DND-41 (cell line): ENCODE measurements at regions not wholly inside any gene's neighbourhood (a gene's known extent, or its start where the extent isn't known, plus 50 kb on each side); places are given as distances from the start of the nearest gene placed in this dataset.

Source experiments
- EZH2 ChIP-seq: IDR thresholded peaks from 3 replicates; pipeline ENCODE4 v1.6.1; 2012; ENCODE audit warnings: borderline replicate concordance, low read depth, mild to moderate bottlenecking, moderate library complexity, low read length, inconsistent platforms; ENCODE audit not compliant: severe bottlenecking
- TF ChIP-seq, protein P1 (sequence below): IDR thresholded peaks from 2 replicates; pipeline ENCODE4 v1.5.1; 2012; ENCODE audit warnings: borderline replicate concordance, low read length, moderate library complexity, mild to moderate bottlenecking; ENCODE audit not compliant: poor library complexity, severe bottlenecking; ENCODE audit errors: extremely low read depth

DNA sequence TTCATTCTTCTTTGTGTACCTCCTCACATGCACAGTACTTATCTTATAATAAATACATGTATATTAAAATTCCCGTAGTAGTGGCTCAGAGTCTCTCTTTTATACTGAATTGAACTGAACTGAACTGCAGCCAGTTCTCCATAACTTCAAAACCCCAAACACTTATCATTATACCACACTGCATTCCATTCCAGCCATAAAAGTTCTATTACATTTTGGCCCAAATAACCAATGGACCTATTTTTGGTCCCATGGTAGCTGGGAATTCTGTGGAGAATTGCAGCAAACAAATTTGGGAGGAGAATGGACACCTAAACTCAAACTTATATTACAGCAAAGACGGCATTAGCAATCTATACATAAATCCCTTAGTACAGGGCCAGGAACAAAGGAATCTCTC, 86.6 kb upstream of the C1orf87 start:
- TF ChIP-seq, protein P1, sequence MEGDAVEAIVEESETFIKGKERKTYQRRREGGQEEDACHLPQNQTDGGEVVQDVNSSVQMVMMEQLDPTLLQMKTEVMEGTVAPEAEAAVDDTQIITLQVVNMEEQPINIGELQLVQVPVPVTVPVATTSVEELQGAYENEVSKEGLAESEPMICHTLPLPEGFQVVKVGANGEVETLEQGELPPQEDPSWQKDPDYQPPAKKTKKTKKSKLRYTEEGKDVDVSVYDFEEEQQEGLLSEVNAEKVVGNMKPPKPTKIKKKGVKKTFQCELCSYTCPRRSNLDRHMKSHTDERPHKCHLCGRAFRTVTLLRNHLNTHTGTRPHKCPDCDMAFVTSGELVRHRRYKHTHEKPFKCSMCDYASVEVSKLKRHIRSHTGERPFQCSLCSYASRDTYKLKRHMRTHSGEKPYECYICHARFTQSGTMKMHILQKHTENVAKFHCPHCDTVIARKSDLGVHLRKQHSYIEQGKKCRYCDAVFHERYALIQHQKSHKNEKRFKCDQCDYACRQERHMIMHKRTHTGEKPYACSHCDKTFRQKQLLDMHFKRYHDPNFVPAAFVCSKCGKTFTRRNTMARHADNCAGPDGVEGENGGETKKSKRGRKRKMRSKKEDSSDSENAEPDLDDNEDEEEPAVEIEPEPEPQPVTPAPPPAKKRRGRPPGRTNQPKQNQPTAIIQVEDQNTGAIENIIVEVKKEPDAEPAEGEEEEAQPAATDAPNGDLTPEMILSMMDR: no peak
- no peak for TF ChIP-seq EZH2
